GM19467 (cell line): ENCODE measurements at regions not wholly inside any gene's neighbourhood (a gene's known extent, or its start where the extent isn't known, plus 50 kb on each side); places are given as distances from the start of the nearest gene placed in this dataset.
"Not testable (repeated sequence)": the region's sequence is repeated elsewhere in the genome, so short reads cannot be mapped to it uniquely, and the experiment has no call there.

Experiments
- ATAC-seq: cut with Tn5 transposase; IDR thresholded peaks from one replicate; pipeline ENCODE4 v1.9.1; 2021; ENCODE audit warnings: mild to moderate bottlenecking, moderate library complexity; ENCODE audit not compliant: unreplicated experiment

- ATAC-seq = no peak
Observed at GRCh38 chr9:10818206-10818605, 205.4 kb upstream of the PTPRD start.

GRCh38 chr9:10835791-10836463 is 223.1 kb upstream of the PTPRD start:
- ATAC-seq = no peak

- ATAC-seq = no peak
Observed at GRCh38 chr9:10843151-10843550, 230.3 kb upstream of the PTPRD start.

GRCh38 chr9:10855847-10856246 is 243.0 kb upstream of the PTPRD start:
- no peak for ATAC-seq

GRCh38 chr9:10858817-10859216 is 246.0 kb upstream of the PTPRD start:
- no peak for ATAC-seq

GRCh38 chr9:10863476-10863875 is 250.7 kb upstream of the PTPRD start:
- ATAC-seq = no peak

- ATAC-seq = no peak
Observed at GRCh38 chr9:10867194-10867593, 254.4 kb upstream of the PTPRD start.

- ATAC-seq = no peak
Observed at GRCh38 chr9:10869687-10870086, 256.9 kb upstream of the PTPRD start.

GRCh38 chr9:10873999-10874398 is 261.2 kb upstream of the PTPRD start:
- ATAC-seq = no peak

GRCh38 chr9:10875752-10876151 is 262.9 kb upstream of the PTPRD start:
- ATAC-seq = no peak

- ATAC-seq = no peak
Observed at GRCh38 chr9:10876333-10876732, 263.5 kb upstream of the PTPRD start.

- ATAC-seq = not testable (repeated sequence)
Observed at GRCh38 chr9:10890266-10890665, 277.5 kb upstream of the PTPRD start.

GRCh38 chr9:10899509-10899908 is 286.7 kb upstream of the PTPRD start:
- no peak for ATAC-seq

GRCh38 chr9:10903969-10904368 is 291.2 kb upstream of the PTPRD start:
- no peak for ATAC-seq

- no peak for ATAC-seq
Observed at GRCh38 chr9:10910779-10911178, 298.0 kb upstream of the PTPRD start.

GRCh38 chr9:10911373-10911772 is 298.6 kb upstream of the PTPRD start:
- no peak for ATAC-seq

- no peak for ATAC-seq
Observed at GRCh38 chr9:10917001-10917400, 304.2 kb upstream of the PTPRD start.

GRCh38 chr9:10921671-10922070 is 308.9 kb upstream of the PTPRD start:
- ATAC-seq = no peak

GRCh38 chr9:10925896-10926295 is 313.1 kb upstream of the PTPRD start:
- no peak for ATAC-seq

- ATAC-seq = no peak
Observed at GRCh38 chr9:10928372-10928771, 315.6 kb upstream of the PTPRD start.

- ATAC-seq = no peak
Observed at GRCh38 chr9:10930081-10930480, 317.3 kb upstream of the PTPRD start.

- no peak for ATAC-seq
Observed at GRCh38 chr9:10946676-10947410, 334.0 kb upstream of the PTPRD start.

- no peak for ATAC-seq
Observed at GRCh38 chr9:10957878-10958277, 345.1 kb upstream of the PTPRD start.
